Right lobe of liver (tissue), 4 donors: ENCODE measurements at regions not wholly inside any gene's neighbourhood (a gene's known extent, or its start where the extent isn't known, plus 50 kb on each side); places are given as distances from the start of the nearest gene placed in this dataset.

Experiments used
- POLR2A ChIP-seq: fragments of 450-650 bp; IDR thresholded peaks from one replicate; pipeline ENCODE4 v1.6.1; 2017; ENCODE audit warnings: antibody characterized with exemption, mild to moderate bottlenecking
- TF ChIP-seq, protein P1 (sequence below), 4 donors: fragments of 200-600 bp in 3 of 4; fragments of 450-650 bp in 1 of 4; IDR thresholded peaks; one replicate each; pipeline versions ENCODE4 v1.5.1 to v1.8.0; 2016 to 2022; ENCODE audit warnings: antibody characterized with exemption in 4 of 4, mild to moderate bottlenecking in 2 of 4
- donor health status: DM: no; HTN: no; CAD: no.
- donor health status: DM: no; HTN: no; CAD: no.
- donor health status: DM: no; HTN: yes; CAD: no.

DNA sequence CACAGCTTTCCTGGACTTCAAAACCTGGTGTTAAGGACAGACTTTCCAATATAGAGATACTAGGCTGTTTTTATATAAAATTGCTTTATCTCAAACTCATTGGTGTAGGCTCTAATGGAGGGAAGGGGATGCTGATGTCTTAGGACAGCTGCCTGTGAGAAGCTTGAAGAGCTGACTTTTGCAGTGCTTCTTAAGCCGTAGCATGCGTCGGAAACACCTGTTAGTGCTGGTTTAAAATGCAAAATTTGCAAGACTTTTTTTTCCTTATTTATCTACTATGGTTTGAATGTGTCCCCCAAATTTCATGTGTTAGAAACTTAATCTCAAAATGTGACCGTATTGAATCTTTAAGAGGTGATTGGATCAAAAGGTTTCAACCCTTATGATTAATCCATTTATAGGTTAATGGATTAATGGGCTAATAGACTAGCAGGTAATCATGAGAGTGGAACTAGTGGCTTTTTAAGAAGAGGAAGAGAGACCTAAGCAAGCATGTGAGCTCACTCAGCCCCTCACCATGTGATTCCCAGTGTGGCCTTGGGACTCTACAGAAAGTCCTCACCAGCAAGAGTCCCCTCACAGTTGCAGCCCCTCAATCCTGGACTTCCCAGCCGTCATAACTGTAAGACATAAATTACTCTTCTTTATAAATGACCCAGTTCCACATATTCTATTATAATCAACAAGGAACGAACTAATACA, 60.9 kb upstream of the FUT8 start:
- no peak for TF ChIP-seq POLR2A
- TF ChIP-seq, protein P1, sequence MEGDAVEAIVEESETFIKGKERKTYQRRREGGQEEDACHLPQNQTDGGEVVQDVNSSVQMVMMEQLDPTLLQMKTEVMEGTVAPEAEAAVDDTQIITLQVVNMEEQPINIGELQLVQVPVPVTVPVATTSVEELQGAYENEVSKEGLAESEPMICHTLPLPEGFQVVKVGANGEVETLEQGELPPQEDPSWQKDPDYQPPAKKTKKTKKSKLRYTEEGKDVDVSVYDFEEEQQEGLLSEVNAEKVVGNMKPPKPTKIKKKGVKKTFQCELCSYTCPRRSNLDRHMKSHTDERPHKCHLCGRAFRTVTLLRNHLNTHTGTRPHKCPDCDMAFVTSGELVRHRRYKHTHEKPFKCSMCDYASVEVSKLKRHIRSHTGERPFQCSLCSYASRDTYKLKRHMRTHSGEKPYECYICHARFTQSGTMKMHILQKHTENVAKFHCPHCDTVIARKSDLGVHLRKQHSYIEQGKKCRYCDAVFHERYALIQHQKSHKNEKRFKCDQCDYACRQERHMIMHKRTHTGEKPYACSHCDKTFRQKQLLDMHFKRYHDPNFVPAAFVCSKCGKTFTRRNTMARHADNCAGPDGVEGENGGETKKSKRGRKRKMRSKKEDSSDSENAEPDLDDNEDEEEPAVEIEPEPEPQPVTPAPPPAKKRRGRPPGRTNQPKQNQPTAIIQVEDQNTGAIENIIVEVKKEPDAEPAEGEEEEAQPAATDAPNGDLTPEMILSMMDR (IDR thresholded peaks at IDR 0.05) = no peak
